Right cardiac atrium (tissue), 5 donors: ENCODE measurements at regions not wholly inside any gene's neighbourhood (a gene's known extent, or its start where the extent isn't known, plus 50 kb on each side); places are given as distances from the start of the nearest gene placed in this dataset.
A peak's percentile ranks its signal among the peaks of the same experiment; 100 is the strongest.
"Not testable (repeated sequence)": the region's sequence is repeated elsewhere in the genome, so short reads cannot be mapped to it uniquely, and the experiment has no call there.

Source experiments
- ATAC-seq, 2 donors: fragments of 200-7000 bp; cut with Tn5 transposase; one replicate each; pipeline versions ENCODE4 v1.8.0 to v1.9.1; 2020; ENCODE audit warnings: moderate library complexity in 2 of 2, mild to moderate bottlenecking in 1 of 2
- DNase-seq, 3 donors: peaks; one replicate each; pipeline ENCODE4 v3.0.0-alpha.2; 2020
- H3K27ac ChIP-seq: one replicate; pipeline ENCODE4 v1.5.1; 2013; ENCODE audit warnings: mild to moderate bottlenecking, low read length, control low read depth, moderate library complexity
- H3K27me3 ChIP-seq: one replicate; pipeline ENCODE4 v1.6.1; 2013; ENCODE audit not compliant: control insufficient read depth, insufficient read depth
- H3K4me1 ChIP-seq: one replicate; pipeline ENCODE4 v1.6.1; 2013; ENCODE audit warnings: low read length; ENCODE audit not compliant: control insufficient read depth, insufficient read depth
- H3K4me3 ChIP-seq: one replicate; pipeline ENCODE4 v1.5.1; 2013; ENCODE audit warnings: low read length, control low read depth
- H3K9me3 ChIP-seq: one replicate; pipeline ENCODE4 v1.6.1; 2013; ENCODE audit warnings: low read length; ENCODE audit not compliant: control insufficient read depth
- WGBS: extraction: QIAGEN DNeasy Blood & Tissue Kit; methylation state at CpG from one replicate; pipeline ENCODE4 v1.1.7; 2013; 5-methylcytosine and 5-hydroxymethylcytosine counted together
- intact Hi-C, 4 donors: fragments of 100-400 bp; cut with DNase I; formaldehyde crosslinking; loops; one replicate each; pipeline versions ENCODE4 v1.11.0 to v1.14.0; 2022 to 2023
- donor health status: healthy with polysubstance abuse.
- donor health status: DM: no; HTN: yes; CAD: no.
- donor health status: DM: no; HTN: no; CAD: no.
- donor health status: DM: no; HTN: yes; CAD: no; lungs with severe emphysema.
- donor health status: DM: yes; HTN: yes; CAD: no.

DNA sequence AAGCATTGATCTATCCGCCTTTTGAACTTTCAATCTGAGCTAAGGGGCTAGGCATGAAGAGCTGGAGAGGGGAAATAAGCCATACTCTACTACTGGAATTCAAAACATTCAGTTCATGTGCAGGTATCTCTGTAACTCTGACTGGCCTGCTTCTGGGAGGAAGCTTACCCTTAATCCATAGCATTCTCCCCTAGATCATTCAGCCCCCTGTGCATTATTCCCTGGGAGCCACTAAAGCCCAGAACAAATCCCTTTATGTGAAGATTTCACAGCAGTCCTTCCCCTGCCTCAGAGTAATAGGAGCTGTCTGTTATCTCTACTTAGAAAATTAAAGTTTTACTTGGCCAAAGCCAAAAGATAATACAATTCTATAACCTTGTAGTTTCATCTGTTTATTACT lies 300.7 kb downstream of the SEC16B start:
- Histone ChIP-seq H3K4me3 (no peak overlapping the region), H3K4me1 (no peaks in the 10 kb centered on the region), H3K27me3 (no peaks in the 10 kb centered on the region), H3K9me3 (no peaks in the 10 kb centered on the region), H3K27ac (no peak overlapping the region)
- WGBS, result 69% methylated on average over 1 of the region's 1 CpG
- intact Hi-C loops, result no loop called here
- ATAC-seq (no peak), DNase-seq (no peak)

- H3K9me3 ChIP-seq, result no peaks in the 10 kb centered on the region
- no peak overlapping the region for H3K27ac ChIP-seq
- no peaks in the 10 kb centered on the region for H3K27me3 ChIP-seq
- 66% methylated on average over 2 of the region's 2 CpGs for WGBS
- H3K4me1 ChIP-seq, result no peaks in the 10 kb centered on the region
- no peak overlapping the region for H3K4me3 ChIP-seq
- ATAC-seq, result no peak
- no peak for DNase-seq
- intact Hi-C loops, result no loop called here
Measured at GRCh38 chr1:177665935-177666334, 303.9 kb downstream of the SEC16B start.

DNA sequence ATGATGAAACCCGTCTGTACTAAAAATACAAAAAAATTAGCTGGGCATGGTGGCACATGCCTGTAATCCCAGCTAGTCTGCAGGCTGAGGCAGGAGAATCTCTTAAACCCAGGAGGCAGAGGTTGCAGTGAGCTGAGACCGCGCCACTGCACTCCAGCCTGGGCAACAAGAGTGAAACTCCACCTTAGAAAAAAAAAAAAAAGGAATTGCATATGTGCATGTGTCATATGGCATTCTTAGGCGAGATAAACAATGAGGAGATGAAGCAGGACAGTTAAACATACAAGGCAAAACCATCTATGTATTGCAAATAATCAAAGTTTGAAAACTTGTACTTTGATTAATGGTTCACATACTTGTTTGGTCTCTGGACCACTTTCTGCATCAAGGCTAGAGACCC lies 305.1 kb downstream of the SEC16B start:
- ATAC-seq, H3K27ac ChIP-seq, H3K27me3 ChIP-seq, H3K4me3 ChIP-seq, DNase-seq, H3K4me1 ChIP-seq, H3K9me3 ChIP-seq, intact Hi-C loops: not testable (repeated sequence)
- 82% methylated on average over 4 of the region's 4 CpGs for WGBS

GRCh38 chr1:177660188-177660587 lies 309.7 kb downstream of the SEC16B start:
- Histone ChIP-seq H3K27me3 (no peaks in the 10 kb centered on the region), H3K4me3 (no peak overlapping the region), H3K27ac (no peak overlapping the region), H3K4me1 (no peaks in the 10 kb centered on the region), H3K9me3 (no peaks in the 10 kb centered on the region)
- 83% methylated on average over 5 of the region's 5 CpGs for WGBS
- intact Hi-C loops, result no loop called here
- no peak for DNase-seq
- ATAC-seq, result no peak

- Histone ChIP-seq H3K27me3 (no peaks in the 10 kb centered on the region), H3K27ac (no peak overlapping the region), H3K4me1 (no peaks in the 10 kb centered on the region), H3K9me3 (no peaks in the 10 kb centered on the region), H3K4me3 (no peak overlapping the region)
- no peak for ATAC-seq
- WGBS, result 83% methylated on average over 4 of the region's 4 CpGs
- intact Hi-C loops, result no loop called here
- DNase-seq, result no peak
Measured at GRCh38 chr1:177659281-177659680, 310.6 kb downstream of the SEC16B start.

GRCh38 chr1:177656598-177656997 lies 313.3 kb downstream of the SEC16B start:
- Histone ChIP-seq H3K27ac (no peak overlapping the region), H3K9me3 (no peaks in the 10 kb centered on the region), H3K4me3 (no peak overlapping the region), H3K27me3 (no peaks in the 10 kb centered on the region), H3K4me1 (no peaks in the 10 kb centered on the region)
- DNase-seq, result no peak
- intact Hi-C loops, result no loop called here
- ATAC-seq, result no peak
- WGBS, result 74% methylated on average over 3 of the region's 3 CpGs

- no peaks in the 10 kb centered on the region for H3K27me3 ChIP-seq
- peak in 1 of 3 donors; percentile 54 for DNase-seq
- H3K4me1 ChIP-seq, result peaks cover 2% of the 10 kb centered on the region
- H3K27ac ChIP-seq, result peak overlapping the region; percentile 61
- WGBS, result 49% methylated on average over 3 of the region's 3 CpGs
- no peaks in the 10 kb centered on the region for H3K9me3 ChIP-seq
- H3K4me3 ChIP-seq, result no peak overlapping the region
- peak; percentile 36 to 87 for ATAC-seq
- intact Hi-C loops, result no loop called here
Measured at GRCh38 chr1:177650947-177651346, 318.9 kb downstream of the SEC16B start.

GRCh38 chr1:177648731-177649265 lies 321.1 kb downstream of the SEC16B start:
- intact Hi-C loops, result no loop called here
- DNase-seq (no peak), ATAC-seq (no peak)
- Histone ChIP-seq H3K9me3 (no peaks in the 10 kb centered on the region), H3K27ac (no peak overlapping the region), H3K4me3 (no peak overlapping the region), H3K27me3 (no peaks in the 10 kb centered on the region), H3K4me1 (peaks cover 2% of the 10 kb centered on the region)
- WGBS, result 82% methylated on average over 6 of the region's 6 CpGs

DNA sequence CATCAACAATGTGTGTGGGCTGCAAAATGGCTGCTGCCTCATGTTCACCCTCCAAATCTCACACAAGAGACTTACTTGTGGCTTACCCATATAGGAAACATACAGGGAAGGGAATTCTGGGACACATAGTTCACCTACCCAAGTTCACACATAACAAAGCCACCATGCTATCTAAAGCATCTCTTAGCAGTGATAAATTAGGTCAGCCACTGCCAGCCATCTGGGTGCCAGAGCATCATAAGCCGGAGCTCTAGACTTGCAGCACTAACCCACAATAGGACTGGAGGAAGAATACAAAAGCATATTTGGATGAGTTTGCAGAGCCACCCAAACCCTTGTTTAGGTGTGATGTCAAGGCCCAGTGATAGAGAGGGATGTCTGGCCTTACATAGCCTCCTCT lies 321.7 kb downstream of the SEC16B start:
- 95% methylated on average over 1 of the region's 1 CpG for WGBS
- intact Hi-C loops, result no loop called here
- no peak overlapping the region for H3K27ac ChIP-seq
- H3K4me1 ChIP-seq, result peaks cover 2% of the 10 kb centered on the region
- no peaks in the 10 kb centered on the region for H3K27me3 ChIP-seq
- DNase-seq (no peak), ATAC-seq (no peak)
- no peaks in the 10 kb centered on the region for H3K9me3 ChIP-seq
- no peak overlapping the region for H3K4me3 ChIP-seq

- WGBS, result 75% methylated on average over 4 of the region's 4 CpGs
- intact Hi-C loops, result no loop called here
Measured at GRCh38 chr1:177646757-177647730, 322.8 kb downstream of the SEC16B start.

DNA sequence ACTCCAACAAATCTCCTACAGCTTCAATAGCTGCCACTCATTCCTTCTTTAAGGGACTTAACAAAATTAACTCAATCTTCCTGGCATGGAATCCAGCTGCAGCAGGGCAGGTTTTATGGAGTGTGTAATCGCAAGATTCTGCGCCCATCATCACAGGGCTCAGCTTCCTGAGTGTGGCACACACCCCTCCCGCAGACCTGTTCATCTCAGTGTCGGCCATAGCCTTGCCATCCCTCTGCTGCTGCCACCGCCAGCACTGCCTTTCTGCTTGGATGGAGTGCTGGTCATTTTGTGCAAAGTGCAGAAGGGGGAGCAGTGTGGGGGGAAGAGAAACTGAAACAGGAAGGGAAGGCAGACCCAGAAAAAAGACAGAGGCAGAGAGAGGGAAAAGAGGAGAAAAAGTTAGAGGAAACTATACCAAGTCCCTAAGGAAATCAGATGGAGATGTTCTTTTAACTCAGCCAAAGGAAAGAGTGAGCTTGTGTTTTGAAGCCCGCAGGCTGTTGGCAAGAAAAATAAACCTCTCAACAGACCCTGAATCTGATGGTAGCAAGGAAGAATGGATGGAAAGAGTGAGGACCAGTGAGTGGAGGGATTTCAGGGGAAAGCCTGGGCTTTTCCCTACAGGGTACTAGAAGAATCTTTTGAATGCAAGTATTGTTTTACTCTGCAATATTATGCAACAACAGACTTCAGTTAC lies 324.2 kb downstream of the SEC16B start:
- intact Hi-C loops, result no loop called here
- ATAC-seq (no peak), DNase-seq (no peak)
- Histone ChIP-seq H3K4me1 (peaks cover 2% of the 10 kb centered on the region), H3K9me3 (no peaks in the 10 kb centered on the region), H3K27me3 (no peaks in the 10 kb centered on the region), H3K4me3 (no peak overlapping the region), H3K27ac (no peak overlapping the region)
- WGBS, result 75% methylated on average over 6 of the region's 6 CpGs

More at GRCh38 chr1:177646757-177647730, 322.8 kb downstream of the SEC16B start:
- no peaks in the 10 kb centered on the region for H3K27me3 ChIP-seq
- DNase-seq (no peak), ATAC-seq (no peak)
- no peak overlapping the region for H3K4me3 ChIP-seq
- H3K27ac ChIP-seq, result no peak overlapping the region
- no peaks in the 10 kb centered on the region for H3K9me3 ChIP-seq
- H3K4me1 ChIP-seq, result peaks cover 2% of the 10 kb centered on the region
